ENCODE measurements at regions not wholly inside any gene's neighbourhood (a gene's known extent, or its start where the extent isn't known, plus 50 kb on each side); places are given as distances from the start of the nearest gene placed in this dataset.
"Not testable (repeated sequence)": the region's sequence is repeated elsewhere in the genome, so short reads cannot be mapped to it uniquely, and the experiment has no call there.

DNA sequence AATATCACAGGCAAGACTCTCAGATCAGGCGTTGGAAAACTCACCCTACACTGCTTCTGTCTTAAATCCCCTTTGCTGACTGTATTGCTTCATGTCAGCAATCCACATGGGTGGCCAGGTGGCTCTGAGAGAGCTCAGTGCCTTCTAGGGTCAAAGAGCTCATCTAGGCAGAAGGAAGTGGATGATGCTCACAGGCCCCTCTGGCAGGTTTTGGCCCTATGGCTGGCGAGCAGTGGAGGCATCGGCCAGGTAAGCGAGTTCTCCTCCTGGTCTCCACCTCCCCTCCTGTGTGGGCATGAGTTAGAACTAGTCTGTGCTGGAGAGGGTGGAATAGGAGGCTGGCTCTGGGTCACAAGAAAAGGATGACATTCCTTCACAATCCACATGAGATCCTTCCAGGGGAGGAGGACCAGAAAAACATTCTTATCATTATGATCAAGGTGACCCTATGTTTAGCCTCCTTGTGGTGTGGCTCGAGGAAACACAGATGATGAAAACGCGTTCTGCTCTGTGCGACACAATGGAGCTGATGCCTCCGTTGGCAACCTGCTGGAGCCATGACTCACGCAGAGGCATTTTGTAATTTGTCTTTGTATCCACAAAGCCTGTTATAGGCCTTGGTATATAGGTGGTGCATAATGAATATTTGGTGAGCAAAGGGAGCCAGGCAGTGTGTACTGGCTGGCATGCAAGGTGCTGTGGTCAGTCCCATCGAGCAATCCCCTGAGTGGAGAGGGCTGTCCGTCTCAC, 264.6 kb upstream of the RAB4A start:
- intact Hi-C loops (cut with DNase I) = no loop called here
- WGBS = 84% methylated on average over 12 of the region's 12 CpGs
- H3K27ac ChIP-seq (ENCODE audit: low read length) = no peak overlapping the region
- H3K9me3 ChIP-seq (ENCODE audit: control insufficient read depth, low read length) = no peaks in the 10 kb centered on the region
- DNase-seq = no peak
- no peaks in the 10 kb centered on the region for H3K4me1 ChIP-seq (ENCODE audit: control insufficient read depth, insufficient read depth, low read length)
- H3K27me3 ChIP-seq (ENCODE audit: control insufficient read depth, insufficient read depth) = no peaks in the 10 kb centered on the region
- no peak for ATAC-seq
- H3K4me3 ChIP-seq (ENCODE audit: low read length) = no peak overlapping the region

DNA sequence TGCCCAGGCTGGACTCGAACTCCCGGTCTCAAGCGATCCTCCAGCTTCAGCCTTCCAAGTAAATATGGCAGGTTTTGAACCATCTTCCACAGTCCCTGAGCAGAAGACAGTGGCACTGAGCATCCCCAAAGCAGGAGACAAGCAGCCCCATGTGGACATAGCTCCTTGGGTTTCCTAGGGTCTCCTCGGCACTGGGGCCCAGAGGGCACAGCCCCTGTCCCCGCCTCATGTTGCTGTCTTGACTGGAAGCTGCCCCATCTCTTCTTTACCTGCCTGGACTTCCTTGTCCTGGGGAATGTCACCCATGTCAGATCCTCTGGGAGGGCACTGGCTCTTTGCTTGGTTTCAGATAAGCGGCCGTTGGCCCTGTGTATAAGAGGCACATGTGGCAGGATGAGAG, 263.7 kb upstream of the RAB4A start:
- no peaks in the 10 kb centered on the region for H3K9me3 ChIP-seq (ENCODE audit: control insufficient read depth, low read length)
- H3K4me1 ChIP-seq (ENCODE audit: control insufficient read depth, insufficient read depth, low read length) = no peaks in the 10 kb centered on the region
- ATAC-seq (no peak), DNase-seq (no peak)
- H3K4me3 ChIP-seq (ENCODE audit: low read length) = no peak overlapping the region
- 91% methylated on average over 7 of the region's 7 CpGs for WGBS
- intact Hi-C loops (cut with DNase I) = no loop called here
- no peak overlapping the region for H3K27ac ChIP-seq (ENCODE audit: low read length)
- no peaks in the 10 kb centered on the region for H3K27me3 ChIP-seq (ENCODE audit: control insufficient read depth, insufficient read depth)

DNA sequence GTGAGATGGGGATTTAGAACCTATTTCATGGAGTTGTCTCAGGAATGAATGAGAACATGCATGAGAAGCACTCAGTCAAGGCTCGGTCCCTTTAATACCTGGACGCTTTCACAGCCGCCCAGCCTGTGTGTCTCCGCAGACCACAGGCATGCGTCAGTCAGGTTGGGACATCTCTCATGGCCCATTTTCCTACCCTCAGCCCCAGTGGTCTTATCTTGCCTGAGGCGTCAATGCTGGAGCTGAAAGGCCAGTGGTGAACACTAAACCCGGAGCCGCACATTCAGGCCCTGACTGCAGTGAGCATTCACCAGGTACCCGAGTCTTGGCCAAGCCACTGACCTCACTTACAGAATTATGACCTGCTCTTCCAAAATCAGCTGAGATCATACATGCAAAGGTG, 263.2 kb upstream of the RAB4A start:
- Histone ChIP-seq H3K27ac (ENCODE audit: low read length) (no peak overlapping the region), H3K4me1 (ENCODE audit: control insufficient read depth, insufficient read depth, low read length) (no peaks in the 10 kb centered on the region), H3K9me3 (ENCODE audit: control insufficient read depth, low read length) (no peaks in the 10 kb centered on the region), H3K27me3 (ENCODE audit: control insufficient read depth, insufficient read depth) (no peaks in the 10 kb centered on the region), H3K4me3 (ENCODE audit: low read length) (no peak overlapping the region)
- intact Hi-C loops (cut with DNase I) = no loop called here
- ATAC-seq = no peak
- 89% methylated on average over 9 of the region's 9 CpGs for WGBS
- DNase-seq = no peak

DNA sequence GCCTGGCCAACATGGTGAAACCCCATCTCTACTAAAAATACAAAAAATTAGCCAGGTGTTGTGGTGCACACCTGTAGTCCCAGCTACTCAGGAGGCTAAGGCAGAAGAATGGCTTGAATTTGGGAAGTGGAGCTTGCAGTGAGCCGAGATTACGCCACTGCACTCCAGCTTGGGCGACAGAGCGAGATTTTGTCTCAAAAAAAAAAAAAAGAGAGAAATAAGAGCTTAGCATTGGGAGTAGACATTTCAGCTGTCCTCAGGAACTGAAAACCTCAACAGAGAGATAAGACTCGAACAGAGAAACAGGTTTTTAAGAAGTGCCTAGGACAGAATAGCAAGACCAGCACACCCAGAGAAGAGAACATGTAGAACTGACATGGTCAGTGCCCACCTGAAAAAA, 262.6 kb upstream of the RAB4A start:
- H3K4me3 ChIP-seq (ENCODE audit: low read length); H3K27ac ChIP-seq (ENCODE audit: low read length); ATAC-seq; intact Hi-C loops (cut with DNase I); H3K27me3 ChIP-seq (ENCODE audit: control insufficient read depth, insufficient read depth); H3K9me3 ChIP-seq (ENCODE audit: control insufficient read depth, low read length); H3K4me1 ChIP-seq (ENCODE audit: control insufficient read depth, insufficient read depth, low read length); DNase-seq: not testable (repeated sequence)
- 73% methylated on average over 5 of the region's 5 CpGs for WGBS

DNA sequence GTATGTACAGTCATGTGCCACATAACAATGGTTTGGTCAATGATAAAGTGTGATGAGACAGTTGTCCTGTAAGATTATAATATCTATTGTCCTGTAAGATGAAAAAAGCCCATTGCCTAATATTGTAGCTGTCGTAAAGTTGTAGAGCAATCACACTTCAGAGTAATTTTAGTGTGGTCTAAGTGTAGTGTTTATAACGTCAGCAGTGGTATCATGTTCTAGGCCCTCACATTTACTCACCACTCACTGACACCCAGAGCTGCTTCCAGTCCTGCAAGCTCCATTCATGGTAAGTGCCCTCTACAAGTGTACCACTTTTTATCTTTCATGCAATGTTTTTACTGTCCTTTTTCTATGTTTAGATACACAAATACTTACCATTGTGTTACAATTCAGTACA, 259.9 kb upstream of the RAB4A start:
- 66% methylated on average over 2 of the region's 2 CpGs for WGBS
- no peak overlapping the region for H3K4me3 ChIP-seq (ENCODE audit: low read length)
- peak; percentile 29 to 58 for ATAC-seq

DNA sequence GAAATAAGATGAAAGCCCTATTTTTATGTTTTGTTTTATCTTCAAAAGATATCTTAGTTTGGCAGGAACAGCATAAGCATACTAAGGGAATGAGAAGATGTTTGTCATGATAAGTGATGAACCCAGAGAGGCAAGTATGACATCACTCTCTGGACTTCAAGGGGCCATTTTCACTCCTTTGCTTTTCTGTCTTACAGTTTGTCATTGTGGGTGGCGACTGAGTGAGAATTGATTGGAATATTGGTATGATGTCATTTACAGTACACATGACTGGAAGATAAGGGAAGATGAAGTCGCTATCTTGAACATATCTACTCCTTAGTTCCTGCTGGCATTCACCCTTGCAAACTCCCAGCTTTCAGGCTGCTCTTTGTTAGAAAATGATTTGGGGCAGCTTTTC, 258.1 kb upstream of the RAB4A start:
- WGBS = 78% methylated on average over 2 of the region's 2 CpGs
- H3K27ac ChIP-seq (ENCODE audit: low read length) = no peak overlapping the region
- DNase-seq = no peak
- H3K4me1 ChIP-seq (ENCODE audit: control insufficient read depth, insufficient read depth, low read length) = peaks cover 2% of the 10 kb centered on the region
- H3K4me3 ChIP-seq (ENCODE audit: low read length) = no peak overlapping the region
- no peaks in the 10 kb centered on the region for H3K27me3 ChIP-seq (ENCODE audit: control insufficient read depth, insufficient read depth)
- intact Hi-C loops (cut with DNase I) = no loop called here
- H3K9me3 ChIP-seq (ENCODE audit: control insufficient read depth, low read length) = no peaks in the 10 kb centered on the region
- ATAC-seq = no peak

More for the DNA sequence above, 259.9 kb upstream of the RAB4A start:
- Histone ChIP-seq H3K9me3 (ENCODE audit: control insufficient read depth, low read length) (no peaks in the 10 kb centered on the region), H3K27me3 (ENCODE audit: control insufficient read depth, insufficient read depth) (no peaks in the 10 kb centered on the region), H3K4me1 (ENCODE audit: control insufficient read depth, insufficient read depth, low read length) (peaks cover 2% of the 10 kb centered on the region), H3K27ac (ENCODE audit: low read length) (no peak overlapping the region)
- DNase-seq = no peak
- intact Hi-C loops (cut with DNase I) = no loop called here

DNA sequence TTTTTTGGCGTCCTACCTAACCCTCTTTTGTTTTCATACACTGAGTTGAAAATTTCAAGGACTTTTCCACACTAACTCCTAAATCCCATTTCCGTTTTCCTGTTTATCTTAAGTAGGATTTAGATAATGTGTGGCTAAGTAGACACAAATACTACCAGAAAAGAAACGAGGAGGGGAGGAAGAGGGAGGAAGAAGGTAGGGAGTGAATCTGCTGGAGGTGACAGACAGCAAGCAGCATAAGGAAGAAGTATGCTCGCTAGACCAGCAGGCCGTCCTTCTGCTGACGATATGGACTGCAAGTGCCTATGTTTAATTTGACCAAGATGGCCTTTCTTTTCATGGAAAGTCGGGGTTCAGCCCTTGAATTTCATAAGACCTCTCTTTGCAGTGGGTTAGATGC, 256.9 kb upstream of the RAB4A start:
- Histone ChIP-seq H3K27me3 (ENCODE audit: control insufficient read depth, insufficient read depth) (no peaks in the 10 kb centered on the region), H3K27ac (ENCODE audit: low read length) (no peak overlapping the region), H3K4me1 (ENCODE audit: control insufficient read depth, insufficient read depth, low read length) (peaks cover 2% of the 10 kb centered on the region), H3K4me3 (ENCODE audit: low read length) (no peak overlapping the region), H3K9me3 (ENCODE audit: control insufficient read depth, low read length) (no peaks in the 10 kb centered on the region)
- DNase-seq (no peak), ATAC-seq (no peak)
- WGBS = 63% methylated on average over 7 of the region's 7 CpGs
- intact Hi-C loops (cut with DNase I) = no loop called here

DNA sequence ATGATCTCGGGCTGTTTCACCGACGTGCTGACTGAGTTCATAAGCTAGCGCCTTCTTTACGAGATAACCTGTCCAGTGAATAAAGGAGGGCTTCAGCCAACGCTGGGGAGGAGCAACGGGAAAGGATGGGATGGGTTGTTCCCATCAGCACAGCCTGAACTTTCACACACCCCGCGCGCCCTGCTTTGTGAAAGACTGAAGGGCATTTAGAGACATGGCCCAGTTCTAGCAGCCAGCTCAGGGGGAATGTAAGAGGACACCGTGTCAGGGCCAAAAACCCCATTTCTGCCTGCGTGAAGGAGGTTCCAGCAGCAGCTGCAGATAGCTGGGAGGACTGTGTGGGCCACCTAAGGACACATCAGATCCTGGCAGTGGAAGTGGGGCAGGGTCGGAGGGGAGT, 255.1 kb upstream of the RAB4A start:
- WGBS = 56% methylated on average over 13 of the region's 13 CpGs

DNA sequence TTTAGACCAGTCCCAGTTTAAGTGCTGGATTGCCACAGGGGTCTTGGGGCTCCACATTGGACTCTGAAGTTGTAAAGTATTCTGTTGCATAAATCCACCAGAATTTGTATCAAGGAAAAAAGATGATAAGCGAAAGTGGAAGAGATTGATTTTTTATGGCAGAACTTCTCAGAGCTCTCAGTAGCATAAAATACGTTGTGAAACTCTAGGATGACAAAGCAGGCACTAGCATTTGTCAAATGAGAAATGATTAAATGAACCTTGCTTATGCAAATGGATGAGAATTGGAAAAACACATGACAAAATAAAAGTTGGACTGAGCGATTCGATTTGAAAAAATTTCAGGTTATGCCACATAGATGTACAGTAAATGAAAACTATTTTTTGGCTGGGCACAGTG, 253.8 kb upstream of the RAB4A start:
- intact Hi-C loops (cut with DNase I) = no loop called here
- WGBS = 83% methylated on average over 4 of the region's 4 CpGs

More for the DNA sequence above, 255.1 kb upstream of the RAB4A start:
- no peaks in the 10 kb centered on the region for H3K27me3 ChIP-seq (ENCODE audit: control insufficient read depth, insufficient read depth)
- intact Hi-C loops (cut with DNase I) = no loop called here
- H3K4me1 ChIP-seq (ENCODE audit: control insufficient read depth, insufficient read depth, low read length) = peaks cover 2% of the 10 kb centered on the region
- H3K27ac ChIP-seq (ENCODE audit: low read length) = no peak overlapping the region
- peak; percentile 81 to 84 for ATAC-seq
- peak; percentile 69 to 88 (median 72) for DNase-seq
- no peaks in the 10 kb centered on the region for H3K9me3 ChIP-seq (ENCODE audit: control insufficient read depth, low read length)
- no peak overlapping the region for H3K4me3 ChIP-seq (ENCODE audit: low read length)

DNA sequence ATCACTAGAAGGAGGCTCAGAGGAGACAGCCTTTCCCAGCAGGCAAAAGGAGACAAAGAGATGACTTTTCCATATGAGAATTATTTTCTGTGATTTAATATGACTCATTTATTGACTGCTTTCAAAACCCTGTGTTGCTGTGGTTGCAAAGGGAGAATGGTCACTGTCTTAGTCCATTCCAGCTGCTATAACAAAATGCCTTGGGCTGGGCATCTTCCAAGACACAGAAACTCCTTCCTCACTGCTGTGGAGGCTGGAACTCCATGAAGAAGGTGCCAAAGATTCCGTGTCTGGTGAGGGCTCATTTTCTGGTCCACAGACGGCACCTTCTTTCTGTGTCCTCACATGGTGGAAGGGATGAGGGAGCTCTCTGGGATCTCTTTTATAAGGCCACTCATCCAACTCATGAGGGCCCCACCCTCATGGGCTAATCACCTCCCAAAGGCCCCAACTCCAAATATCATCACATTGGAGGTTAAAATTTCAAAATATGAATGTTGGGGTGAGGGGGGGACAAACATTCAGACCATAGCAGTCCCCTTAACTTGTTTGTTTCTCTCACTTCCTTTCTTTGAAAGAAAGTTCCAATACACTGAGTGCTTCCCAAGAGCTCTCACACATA, 252.1 kb upstream of the RAB4A start:
- Histone ChIP-seq H3K9me3 (ENCODE audit: control insufficient read depth, low read length) (no peaks in the 10 kb centered on the region), H3K4me1 (ENCODE audit: control insufficient read depth, insufficient read depth, low read length) (peaks cover 5% of the 10 kb centered on the region), H3K27ac (ENCODE audit: low read length) (no peak overlapping the region), H3K27me3 (ENCODE audit: control insufficient read depth, insufficient read depth) (no peaks in the 10 kb centered on the region), H3K4me3 (ENCODE audit: low read length) (no peak overlapping the region)
- 95% methylated on average over 2 of the region's 2 CpGs for WGBS
- intact Hi-C loops (cut with DNase I) = no loop called here
- ATAC-seq (no peak), DNase-seq (no peak)

More for the DNA sequence above, 253.8 kb upstream of the RAB4A start:
- no peak overlapping the region for H3K4me3 ChIP-seq (ENCODE audit: low read length)
- no peak for ATAC-seq
- H3K27me3 ChIP-seq (ENCODE audit: control insufficient read depth, insufficient read depth) = no peaks in the 10 kb centered on the region
- no peaks in the 10 kb centered on the region for H3K9me3 ChIP-seq (ENCODE audit: control insufficient read depth, low read length)
- no peak overlapping the region for H3K27ac ChIP-seq (ENCODE audit: low read length)
- DNase-seq = no peak
- peaks cover 2% of the 10 kb centered on the region for H3K4me1 ChIP-seq (ENCODE audit: control insufficient read depth, insufficient read depth, low read length)

DNA sequence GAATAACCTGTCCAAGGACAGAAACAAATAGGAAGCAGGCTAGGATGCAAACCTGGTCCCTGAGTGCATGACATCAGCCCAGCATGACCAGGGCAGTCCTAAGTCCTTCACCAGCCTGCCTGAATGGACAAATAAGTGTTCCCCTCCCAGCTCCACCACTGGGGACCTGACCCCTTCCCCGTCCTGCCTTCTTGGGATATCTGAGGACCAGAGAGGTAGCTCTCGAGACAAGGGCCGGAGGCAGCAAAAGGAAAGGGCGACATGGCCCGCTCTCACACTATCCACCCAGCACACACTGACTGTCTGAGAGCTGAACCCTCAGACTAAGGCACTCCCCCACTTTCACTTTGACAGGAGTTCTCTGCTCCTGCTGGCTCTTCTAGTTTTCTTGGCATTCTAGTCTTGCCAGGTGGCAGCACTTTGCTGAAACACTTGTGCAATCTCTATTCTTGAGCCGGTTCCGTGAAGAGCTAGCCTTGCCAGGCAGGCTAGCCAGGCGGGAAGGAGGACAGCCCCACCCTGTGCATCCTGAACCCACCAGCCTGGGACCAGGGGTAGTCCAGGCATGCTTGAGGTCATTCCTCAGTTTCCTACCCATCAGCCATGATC, 251.1 kb upstream of the RAB4A start:
- intact Hi-C loops (cut with DNase I) = no loop called here
- Histone ChIP-seq H3K4me3 (ENCODE audit: low read length) (no peak overlapping the region), H3K4me1 (ENCODE audit: control insufficient read depth, insufficient read depth, low read length) (peaks cover 6% of the 10 kb centered on the region), H3K27ac (ENCODE audit: low read length) (no peak overlapping the region), H3K9me3 (ENCODE audit: control insufficient read depth, low read length) (no peaks in the 10 kb centered on the region), H3K27me3 (ENCODE audit: control insufficient read depth, insufficient read depth) (no peaks in the 10 kb centered on the region)
- DNase-seq = no peak
- ATAC-seq = no peak
- WGBS = 75% methylated on average over 8 of the region's 8 CpGs

Data from right cardiac atrium (tissue), 5 donors.